ENCODE measurements at regions not wholly inside any gene's neighbourhood (a gene's known extent, or its start where the extent isn't known, plus 50 kb on each side); places are given as distances from the start of the nearest gene placed in this dataset.

DNA sequence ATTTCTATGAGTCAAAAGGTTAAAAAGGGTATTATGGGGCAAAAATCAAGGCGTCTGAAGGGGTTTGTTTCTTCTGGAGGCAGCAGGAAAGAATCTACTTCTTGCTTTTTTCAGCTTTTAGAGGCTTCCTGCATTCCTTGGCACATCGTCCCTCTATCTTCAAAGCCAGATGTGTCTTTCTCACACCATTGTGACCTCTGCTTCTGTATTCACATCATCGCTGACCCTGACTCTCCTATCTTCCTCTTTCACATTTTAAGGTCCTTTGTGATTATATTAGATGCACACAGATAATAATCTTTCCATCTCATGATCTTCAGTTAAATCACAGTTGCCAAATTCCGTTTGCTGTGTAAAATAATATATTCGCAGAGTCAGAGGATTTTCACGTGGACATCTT lies 112.7 kb downstream of the PPP4R3C start:
- TF ChIP-seq, protein P1, sequence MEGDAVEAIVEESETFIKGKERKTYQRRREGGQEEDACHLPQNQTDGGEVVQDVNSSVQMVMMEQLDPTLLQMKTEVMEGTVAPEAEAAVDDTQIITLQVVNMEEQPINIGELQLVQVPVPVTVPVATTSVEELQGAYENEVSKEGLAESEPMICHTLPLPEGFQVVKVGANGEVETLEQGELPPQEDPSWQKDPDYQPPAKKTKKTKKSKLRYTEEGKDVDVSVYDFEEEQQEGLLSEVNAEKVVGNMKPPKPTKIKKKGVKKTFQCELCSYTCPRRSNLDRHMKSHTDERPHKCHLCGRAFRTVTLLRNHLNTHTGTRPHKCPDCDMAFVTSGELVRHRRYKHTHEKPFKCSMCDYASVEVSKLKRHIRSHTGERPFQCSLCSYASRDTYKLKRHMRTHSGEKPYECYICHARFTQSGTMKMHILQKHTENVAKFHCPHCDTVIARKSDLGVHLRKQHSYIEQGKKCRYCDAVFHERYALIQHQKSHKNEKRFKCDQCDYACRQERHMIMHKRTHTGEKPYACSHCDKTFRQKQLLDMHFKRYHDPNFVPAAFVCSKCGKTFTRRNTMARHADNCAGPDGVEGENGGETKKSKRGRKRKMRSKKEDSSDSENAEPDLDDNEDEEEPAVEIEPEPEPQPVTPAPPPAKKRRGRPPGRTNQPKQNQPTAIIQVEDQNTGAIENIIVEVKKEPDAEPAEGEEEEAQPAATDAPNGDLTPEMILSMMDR (IDR thresholded peaks at IDR 0.05) = no peak
- TF ChIP-seq POLR2A (IDR thresholded peaks at IDR 0.05) (no peak), POLR2AphosphoS5 (IDR thresholded peaks at IDR 0.05) (no peak)

Measured in transverse colon (tissue), 4 donors.